GM19351 (cell line): ENCODE measurements at regions not wholly inside any gene's neighbourhood (a gene's known extent, or its start where the extent isn't known, plus 50 kb on each side); places are given as distances from the start of the nearest gene placed in this dataset.

Experiments used
- ATAC-seq: cut with Tn5 transposase; IDR thresholded peaks from one replicate; pipeline ENCODE4 v1.9.1; 2021; ENCODE audit warnings: mild to moderate bottlenecking, moderate library complexity; ENCODE audit not compliant: unreplicated experiment

- no peak for ATAC-seq
These were observed 101.4 kb upstream of the ZFHX3 start for GRCh38 chr16:73149334-73149733.

DNA sequence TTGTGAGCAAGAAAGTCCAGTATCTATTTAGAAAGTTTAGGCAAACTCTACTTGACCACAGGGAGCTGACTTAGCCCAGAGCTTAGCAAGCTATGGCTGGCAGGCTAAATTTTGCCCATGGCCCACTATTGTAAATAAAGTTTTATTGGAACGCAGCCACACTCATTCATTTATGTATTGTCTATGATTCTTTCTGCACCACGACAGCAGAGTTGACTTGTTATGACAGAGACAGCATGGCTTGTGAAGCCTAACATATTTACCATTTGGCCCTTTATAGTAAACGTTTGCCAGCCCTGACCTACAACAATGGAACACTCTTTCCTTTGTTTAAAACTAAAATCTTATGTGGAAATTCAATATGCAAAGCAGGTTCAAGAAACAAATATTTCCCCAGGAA lies 100.0 kb upstream of the ZFHX3 start:
- no peak for ATAC-seq

- ATAC-seq = no peak
These were observed 97.4 kb upstream of the ZFHX3 start for GRCh38 chr16:73145166-73145880.

- no peak for ATAC-seq
These were observed 95.9 kb upstream of the ZFHX3 start for GRCh38 chr16:73143576-73144422.

- ATAC-seq = no peak
These were observed 95.1 kb upstream of the ZFHX3 start for GRCh38 chr16:73143002-73143401.

DNA sequence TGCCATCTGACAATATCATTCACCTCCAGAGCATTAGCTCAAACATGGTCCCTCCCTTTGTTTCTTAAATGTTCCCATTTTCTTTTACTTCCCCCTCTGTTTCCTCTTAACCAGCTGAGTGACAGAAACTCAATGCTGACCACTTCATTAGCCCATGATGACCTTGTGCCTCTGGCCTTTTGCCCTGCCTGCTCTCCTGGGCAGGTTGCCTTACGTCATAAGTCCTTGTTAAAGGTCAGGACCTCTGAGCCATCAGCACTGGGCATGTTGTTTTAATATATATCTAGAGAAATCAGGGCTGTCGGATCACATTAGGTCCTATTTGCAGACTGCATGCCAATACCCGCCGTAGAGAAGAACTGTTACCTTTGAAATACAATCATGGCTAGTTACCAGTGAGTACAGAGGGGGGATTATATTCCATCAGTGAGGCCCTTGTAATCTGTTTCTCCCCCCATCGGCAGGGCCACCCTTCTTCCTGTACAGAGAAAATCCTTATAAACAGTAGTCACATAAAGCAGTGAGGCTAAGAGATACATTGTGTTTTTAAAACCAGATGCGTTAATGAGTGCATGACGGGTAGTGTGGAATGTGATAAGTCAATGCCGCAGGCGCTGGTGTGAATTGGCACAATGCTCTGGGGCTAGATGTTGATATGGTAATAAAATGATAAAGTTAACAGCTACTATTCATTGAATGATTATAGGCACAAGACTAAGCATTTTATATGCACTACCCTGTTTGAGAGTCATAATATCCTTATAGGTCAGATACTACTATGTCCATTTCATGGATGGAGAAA lies 94.3 kb upstream of the ZFHX3 start:
- no peak for ATAC-seq

DNA sequence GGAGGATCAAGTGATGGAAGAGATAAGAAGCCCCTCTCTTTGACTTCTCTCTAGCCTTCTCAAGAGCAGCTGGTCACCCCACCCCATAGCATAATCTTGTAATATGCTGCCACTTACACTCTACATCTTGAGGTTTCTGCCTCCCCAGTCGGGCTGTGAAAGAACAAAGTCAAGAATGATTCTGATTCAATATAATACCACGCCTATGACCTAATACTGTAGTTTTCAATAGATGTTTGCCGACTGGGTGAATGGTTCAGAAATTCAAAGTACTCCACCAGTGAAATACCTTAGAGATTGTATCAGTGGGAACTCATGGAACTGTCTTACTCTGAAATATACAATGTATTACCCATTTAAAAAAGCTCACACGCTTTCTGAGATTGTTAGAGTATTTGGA lies 93.0 kb upstream of the ZFHX3 start:
- no peak for ATAC-seq

GRCh38 chr16:73131156-73131862 lies 83.4 kb upstream of the ZFHX3 start:
- no peak for ATAC-seq

- ATAC-seq = no peak
These were observed 81.5 kb upstream of the ZFHX3 start for GRCh38 chr16:73129455-73129854.

DNA sequence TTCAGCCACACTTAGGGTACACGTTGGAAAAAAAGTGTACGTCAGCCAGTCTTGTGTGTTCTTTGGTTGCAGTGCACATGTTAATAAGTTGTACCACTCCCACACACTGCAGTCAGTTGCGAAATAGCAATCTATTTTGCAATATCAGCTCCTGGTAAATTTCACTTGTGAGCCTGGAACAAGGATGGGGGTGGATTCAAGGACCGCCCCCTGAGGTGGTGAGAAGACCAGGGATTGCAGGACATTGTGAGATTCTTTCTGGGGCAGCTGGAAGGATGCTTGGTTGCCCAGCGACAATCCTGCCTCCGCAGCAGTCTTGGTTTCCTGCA lies 78.6 kb upstream of the ZFHX3 start:
- no peak for ATAC-seq

GRCh38 chr16:73125850-73126524 lies 78.1 kb upstream of the ZFHX3 start:
- no peak for ATAC-seq

- no peak for ATAC-seq
These were observed 76.9 kb upstream of the ZFHX3 start for GRCh38 chr16:73124665-73125375.

GRCh38 chr16:73124097-73124652 lies 76.2 kb upstream of the ZFHX3 start:
- no peak for ATAC-seq

DNA sequence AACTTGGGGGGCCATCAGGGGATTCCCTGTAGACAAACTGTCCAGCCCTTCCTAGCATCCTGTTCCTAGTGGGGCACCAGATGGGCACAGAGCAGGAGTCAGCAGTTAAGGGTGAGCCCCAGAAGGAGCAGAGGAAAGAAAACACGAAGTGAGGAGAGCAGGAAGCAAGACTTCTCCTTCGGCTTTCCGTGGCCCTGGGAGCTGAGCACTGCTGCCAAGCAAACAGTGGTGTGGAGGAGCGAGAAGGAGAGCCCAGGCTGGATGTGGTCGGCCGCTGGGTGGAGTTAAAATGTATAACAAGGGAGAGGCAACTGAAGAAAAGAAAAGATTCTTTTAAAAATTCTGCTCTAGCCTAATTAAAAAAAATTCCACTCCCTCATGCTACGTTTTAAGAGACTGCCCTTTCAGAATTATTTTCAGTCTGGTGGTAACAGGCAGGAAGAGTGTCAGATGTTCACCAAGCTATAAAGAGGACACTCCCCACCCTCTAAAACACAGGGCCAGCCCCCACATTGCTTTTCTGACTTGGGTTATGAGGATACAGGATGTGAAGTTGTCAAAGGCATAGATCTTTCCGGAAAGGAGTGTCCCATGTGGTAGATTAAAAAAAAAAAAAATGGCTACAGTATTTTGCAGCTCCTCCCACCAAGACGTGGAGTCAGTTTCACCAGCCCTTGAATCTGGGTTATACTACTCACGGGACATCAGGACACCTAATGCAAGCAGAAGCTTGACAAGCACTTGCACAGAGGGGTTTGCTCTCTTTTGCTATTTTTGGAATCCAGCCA lies 74.9 kb upstream of the ZFHX3 start:
- ATAC-seq = no peak

DNA sequence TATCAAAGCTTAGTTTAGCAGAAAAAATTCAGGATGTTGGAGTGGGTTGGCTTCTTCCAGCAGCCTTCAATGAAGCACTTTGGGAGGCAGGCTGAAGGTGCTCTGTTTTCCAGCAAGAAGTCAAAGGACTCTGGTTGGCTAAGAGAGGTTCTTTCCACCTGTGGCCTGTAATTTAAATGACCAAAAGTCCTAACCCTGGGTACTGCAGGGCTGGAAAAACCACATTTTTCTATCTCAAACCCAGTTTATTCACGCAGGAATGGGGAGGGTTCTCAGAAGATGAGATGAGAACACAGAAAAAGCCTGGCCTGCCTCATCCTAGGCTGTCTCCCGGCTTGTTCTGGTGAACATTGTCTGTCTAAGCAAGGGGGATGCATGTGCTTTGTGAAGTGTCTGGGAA lies 68.6 kb upstream of the ZFHX3 start:
- no peak for ATAC-seq

- no peak for ATAC-seq
These were observed 65.4 kb upstream of the ZFHX3 start for GRCh38 chr16:73113336-73113735.

DNA sequence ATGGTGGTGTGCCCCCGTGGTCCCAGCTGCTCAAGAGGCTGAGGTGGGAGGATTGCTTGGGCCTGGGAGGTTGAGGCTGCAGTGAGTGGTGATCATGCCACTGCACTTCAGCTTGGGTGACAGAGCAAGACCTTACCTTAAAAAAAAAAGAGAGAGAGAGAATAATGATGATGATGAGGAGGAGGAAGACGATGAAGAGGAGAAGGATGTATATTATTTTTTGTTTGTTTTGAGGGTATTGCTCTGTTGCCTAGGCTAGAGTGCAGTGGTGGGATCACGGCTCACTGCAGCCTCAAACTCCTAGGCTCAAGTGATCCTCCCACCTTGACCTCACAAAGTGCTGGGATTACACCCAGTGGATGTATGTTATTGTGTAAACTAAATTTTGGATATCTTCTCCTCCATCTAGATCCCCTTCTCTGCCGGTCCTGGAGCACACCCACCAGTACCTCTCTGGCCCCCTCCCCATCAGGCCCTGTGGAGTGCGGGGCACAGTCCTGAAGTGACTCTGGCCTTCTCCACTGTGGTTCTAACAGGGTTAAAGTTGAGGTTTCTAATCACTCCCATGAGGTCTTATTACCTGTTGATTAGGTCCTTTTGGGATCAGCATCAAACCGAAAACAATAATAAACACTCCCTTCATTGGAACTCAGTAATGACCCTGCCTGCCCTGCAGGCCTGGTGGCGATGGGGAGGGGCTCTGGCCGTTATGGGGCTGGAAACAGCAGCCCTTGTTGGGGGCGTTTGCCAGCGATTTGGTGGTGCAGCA lies 60.5 kb upstream of the ZFHX3 start:
- no peak for ATAC-seq

DNA sequence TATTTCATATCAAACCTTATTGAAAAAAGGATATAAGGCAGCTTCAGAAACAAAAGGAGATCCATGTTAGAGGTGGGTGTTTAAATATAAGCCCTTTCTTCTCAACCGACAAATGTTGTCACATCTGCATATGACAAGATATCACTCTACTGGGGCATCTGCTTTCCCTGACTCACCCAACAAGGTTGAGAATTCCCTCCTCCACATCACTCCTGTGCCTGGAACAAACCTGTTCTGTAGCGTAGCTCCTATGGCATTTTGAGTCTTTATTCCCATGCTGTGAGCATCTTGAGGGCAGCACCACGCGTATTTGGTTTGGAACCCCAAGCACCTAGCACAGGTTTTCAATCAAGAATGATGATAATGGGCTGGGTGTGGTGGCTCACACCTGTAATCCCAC lies 59.4 kb upstream of the ZFHX3 start:
- ATAC-seq = no peak
